NCI-H1694 (cell line): ENCODE measurements at regions not wholly inside any gene's neighbourhood (a gene's known extent, or its start where the extent isn't known, plus 50 kb on each side); places are given as distances from the start of the nearest gene placed in this dataset.

Experiments
- DNase-seq: peaks from one replicate; lab custom pipeline; 2025; lab: John Stamatoyannopoulos, UW

GRCh38 chr18:8536922-8537321 lies 72.3 kb upstream of the RAB12 start:
- peak; percentile 75 for DNase-seq

GRCh38 chr18:8537400-8537799 lies 71.8 kb upstream of the RAB12 start:
- DNase-seq, result peak; percentile 97

- DNase-seq, result no peak
Measured at GRCh38 chr18:8538935-8539334, 70.3 kb upstream of the RAB12 start.

- no peak for DNase-seq
Measured at GRCh38 chr18:8546677-8547076, 62.6 kb upstream of the RAB12 start.

- DNase-seq, result no peak
Measured at GRCh38 chr18:8548186-8548585, 61.1 kb upstream of the RAB12 start.

DNA sequence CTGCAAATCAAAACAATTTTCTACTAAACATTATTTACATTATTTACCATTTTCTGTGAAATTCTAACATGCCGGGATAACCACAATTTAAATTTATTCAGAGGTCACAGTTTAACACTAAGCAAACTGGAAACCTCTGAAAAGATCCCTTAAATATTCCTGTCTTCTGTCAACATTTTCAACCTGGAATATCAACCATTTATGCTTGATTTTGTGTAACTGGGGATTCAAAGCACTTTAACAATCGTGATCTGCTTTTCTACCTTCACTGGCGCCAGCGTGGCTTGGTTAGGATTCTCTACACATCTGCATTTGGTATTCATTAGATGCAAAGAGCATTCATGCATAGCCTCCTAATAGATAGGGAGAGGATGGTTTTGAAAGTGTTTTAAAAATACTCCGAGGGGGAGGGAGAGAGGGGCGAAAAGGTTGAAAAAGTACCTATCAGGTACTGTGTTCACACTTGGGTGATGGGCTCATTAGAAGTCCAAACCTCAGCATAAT lies 59.9 kb upstream of the RAB12 start:
- no peak for DNase-seq

GRCh38 chr18:8552151-8552550 lies 57.1 kb upstream of the RAB12 start:
- DNase-seq, result no peak

GRCh38 chr18:8554354-8554753 lies 54.9 kb upstream of the RAB12 start:
- DNase-seq, result no peak

DNA sequence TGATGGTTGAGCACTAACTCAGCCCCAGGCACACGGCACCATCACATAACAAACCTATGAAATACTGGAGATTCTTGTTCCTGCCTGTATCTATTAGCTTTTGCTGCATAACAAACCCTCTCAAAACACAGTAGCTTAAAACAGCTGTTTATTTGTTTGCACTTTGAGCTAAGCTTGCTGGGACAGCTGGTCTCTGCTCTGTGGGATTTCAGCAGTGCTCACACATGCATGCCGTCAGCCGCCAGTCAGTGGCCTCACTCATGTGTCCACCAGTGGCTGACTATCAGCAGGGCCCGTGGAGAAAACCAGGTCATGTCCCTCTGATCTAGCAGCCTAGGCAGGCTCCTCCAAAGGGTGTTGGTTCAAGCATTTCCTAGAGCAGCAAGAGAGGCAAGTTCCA lies 52.8 kb upstream of the RAB12 start:
- no peak for DNase-seq
